GM18498 (cell line): ENCODE measurements at regions not wholly inside any gene's neighbourhood (a gene's known extent, or its start where the extent isn't known, plus 50 kb on each side); places are given as distances from the start of the nearest gene placed in this dataset.
"Not testable (repeated sequence)": the region's sequence is repeated elsewhere in the genome, so short reads cannot be mapped to it uniquely, and the experiment has no call there.

Source experiments
- ATAC-seq: cut with Tn5 transposase; IDR thresholded peaks from one replicate; pipeline ENCODE4 v1.9.1; 2021; ENCODE audit warnings: mild to moderate bottlenecking, moderate library complexity; ENCODE audit not compliant: unreplicated experiment

DNA sequence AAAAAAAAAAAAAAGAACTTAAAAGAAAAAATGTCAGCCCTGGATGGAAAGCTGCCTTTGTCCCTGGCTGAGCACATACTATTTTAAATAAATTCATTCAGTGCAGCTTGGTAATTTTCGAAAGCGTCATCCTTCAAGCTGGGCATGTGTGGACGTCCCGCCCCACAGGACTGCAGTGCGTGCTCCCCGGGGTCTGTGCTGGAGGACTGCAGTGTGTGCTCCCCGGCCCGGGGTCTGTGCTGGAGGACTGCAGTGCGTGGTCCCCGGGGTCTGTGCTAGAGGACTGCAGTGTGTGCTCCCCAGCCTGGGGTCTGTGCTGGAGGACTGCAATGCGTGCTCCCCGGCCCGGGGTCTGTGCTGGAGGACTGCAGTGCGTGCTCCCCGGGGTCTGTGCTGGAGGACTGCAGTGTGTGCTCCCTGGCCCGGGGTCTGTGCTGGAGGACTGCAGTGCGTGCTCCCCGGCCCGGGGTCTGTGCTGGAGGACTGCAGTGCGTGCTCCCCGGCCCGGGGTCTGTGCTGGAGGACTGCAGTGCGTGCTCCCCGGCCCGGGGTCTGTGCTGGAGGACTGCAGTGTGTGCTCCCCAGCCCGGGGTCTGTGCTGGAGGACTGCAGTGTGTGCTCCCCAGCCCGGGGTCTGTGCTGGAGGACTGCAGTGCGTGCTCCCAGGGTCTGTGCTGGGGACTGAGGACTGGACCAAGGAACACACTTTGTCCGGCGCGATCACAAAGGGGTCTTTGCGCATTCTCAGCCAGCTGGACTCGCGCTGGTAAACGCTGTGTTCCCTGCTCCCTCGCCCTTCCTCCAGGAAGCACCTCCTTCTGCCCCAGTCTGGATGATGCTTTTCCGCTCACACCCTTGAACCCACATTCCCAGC, 86.3 kb downstream of the CPN2 start:
- not testable (repeated sequence) for ATAC-seq

DNA sequence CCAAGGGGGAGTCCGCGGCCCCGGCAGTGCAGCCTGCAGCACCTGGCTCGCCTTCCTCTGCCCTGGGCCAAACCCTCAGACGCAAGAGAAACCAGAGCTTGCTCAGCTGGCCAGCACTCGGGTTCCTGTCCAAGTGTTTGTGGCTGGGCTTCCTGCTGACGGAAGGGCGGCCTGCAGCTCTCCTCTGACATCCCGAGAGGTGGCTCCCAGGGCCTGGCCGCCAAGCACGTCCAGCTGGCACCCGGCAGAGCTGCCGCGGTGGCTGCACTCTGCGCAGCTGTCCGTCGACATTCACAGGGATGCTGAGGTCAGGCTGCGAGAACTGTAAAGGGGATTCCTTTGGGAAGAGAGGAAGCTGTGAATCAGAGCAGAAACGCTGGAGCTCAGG, 85.6 kb downstream of the CPN2 start:
- no peak for ATAC-seq

DNA sequence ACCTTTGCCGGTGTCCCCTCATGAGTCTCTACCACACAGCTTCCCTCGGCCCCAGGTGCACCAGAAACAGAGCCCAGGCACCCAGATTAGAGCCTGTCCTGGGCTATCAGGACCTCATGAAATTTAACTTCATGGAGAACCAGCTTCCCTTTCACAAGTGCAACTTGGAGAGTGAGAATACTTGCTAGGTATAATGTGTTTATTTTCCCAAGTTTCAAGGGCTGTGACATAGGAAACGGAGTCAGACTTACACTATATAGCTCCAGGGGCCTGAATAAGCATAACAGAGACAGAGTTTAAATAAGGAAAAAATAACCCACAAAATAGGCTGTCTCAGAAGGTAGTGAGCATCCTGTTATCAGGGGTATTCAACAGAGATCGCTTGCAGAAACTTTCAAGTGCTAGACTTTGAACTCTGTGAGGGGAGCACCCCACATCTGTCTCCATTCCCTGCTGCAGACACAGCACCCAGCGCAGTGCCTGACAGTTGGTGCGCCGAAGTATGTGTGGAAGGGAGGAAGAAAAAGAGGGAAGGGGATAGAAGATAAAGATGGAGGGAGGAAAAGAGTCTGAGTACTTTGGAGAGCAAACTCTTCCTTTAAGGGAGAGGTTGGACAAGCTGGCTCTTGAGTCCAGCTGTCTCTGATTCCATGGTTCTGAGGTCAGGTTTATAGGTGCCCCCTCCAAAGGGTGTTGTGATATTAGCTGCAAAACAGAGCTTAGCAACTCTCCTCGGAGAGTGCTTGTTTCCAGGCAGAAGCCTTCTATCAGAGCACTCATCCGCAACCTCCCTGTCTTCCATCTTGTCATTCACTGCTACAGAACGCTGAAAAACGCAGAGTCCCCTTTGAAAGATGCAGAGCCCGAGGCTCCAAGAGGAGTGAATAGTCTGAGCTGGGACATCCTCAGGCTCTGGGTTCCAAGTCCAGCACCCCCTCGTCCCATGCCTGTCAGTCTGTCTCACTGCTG, 84.8 kb downstream of the CPN2 start:
- ATAC-seq: no peak

DNA sequence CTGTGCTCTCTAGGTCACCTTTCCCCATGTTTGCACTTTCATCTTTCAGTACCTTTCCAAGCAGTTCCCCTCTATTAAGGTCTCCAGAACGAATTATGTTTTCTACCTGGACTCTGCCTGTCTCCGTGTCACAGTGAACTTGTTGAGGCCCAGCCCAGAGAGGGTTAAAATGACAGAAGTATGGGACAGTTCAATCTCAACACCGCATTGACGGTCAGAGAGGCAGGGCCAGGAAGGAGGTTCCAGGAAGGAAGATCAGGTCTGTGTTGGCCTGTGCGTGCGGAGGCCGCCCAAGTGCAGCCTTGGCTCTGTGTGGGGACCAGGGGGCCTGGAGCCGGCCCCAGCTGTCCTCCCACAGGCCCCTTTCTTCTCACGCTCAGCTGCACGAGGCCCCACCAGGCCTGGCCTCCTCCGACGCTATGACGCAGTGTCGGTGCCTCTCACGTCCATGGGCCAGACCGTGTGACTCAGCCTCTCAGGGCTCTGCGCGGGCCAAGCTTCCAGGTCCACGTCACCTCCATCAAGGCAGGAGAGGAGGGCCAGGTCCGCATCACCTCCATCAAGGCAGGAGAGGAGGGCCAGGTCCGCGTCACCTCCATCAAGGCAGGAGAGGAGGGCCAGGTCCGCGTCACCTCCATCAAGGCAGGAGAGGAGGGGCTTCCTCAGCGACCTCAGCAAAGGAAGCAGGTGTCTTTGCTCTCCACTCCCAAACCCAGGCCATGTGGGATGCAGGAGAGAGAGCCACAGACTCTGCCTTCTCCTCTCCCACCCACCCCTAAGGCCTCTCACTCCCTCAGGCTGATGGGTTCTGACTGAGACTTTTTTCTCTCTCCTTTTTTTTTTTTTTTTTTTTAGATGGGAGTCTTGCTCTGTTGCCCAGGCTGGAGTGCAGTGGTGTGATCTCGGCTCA, 83.1 kb downstream of the CPN2 start:
- ATAC-seq: no peak

DNA sequence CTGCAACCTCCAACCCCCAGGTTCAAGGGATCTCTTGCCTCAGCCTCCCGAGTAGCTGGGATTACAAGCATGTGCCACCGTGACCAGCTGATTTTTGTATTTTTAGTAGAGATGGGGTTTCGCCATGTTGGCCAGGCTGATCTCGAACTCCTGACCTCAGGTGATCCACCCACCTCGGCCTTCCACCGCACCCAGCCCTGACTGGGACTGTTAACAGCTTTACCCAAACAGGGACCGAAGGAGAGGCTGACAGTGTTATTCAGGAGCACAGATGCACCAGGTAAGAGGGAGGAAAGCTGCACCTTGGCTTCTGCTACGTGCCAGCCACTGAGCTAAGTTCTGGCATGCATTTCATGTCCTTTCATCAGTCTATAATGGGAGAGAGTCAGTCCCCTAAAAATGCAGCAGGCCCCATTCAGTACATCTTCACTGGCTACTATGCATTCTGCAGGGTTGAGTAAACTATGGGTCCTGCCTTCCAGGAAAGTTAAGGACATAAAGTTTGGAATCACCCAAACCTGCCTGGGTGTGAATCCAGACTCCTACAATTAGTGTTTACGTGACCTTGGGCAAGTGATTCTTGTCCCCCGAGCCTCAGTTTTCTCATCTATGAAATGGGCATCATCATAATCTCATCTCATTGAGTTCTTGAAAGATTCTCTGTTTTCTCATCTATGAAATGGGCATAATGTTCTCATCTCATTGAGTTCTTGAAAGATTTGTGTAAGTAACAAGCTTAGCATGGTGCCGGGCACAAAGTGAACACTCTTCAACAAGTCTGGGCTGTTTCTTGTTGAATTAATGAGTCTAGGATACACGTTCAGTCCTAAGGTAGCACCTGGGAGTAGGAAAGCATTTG, 82.2 kb downstream of the CPN2 start:
- no peak for ATAC-seq

DNA sequence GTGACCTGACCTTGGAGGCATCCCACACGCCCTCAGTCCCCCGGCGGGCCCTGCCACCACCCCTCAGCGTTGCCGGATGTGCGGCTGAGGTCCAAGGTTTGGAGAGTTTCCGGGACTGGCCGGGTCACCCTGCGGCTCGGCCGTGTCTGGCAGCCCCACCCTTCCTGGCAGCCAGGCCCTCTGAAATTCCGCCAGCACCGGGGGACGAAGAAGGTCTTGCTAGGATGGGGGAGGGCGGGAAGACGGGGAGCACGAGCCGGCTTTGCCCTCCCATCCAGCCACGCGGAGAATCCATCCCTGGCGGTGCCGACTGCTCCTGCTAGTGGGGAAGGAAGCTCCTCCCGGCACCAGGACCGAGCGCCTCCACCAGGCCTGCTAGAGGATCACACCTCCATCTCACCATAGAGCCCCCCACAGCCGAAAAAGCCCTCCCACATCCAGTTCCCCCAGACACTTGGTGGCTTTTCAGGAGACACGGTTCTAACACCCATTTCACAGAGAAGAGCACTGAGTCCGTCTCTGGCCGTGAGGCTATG, 81.5 kb downstream of the CPN2 start:
- no peak for ATAC-seq

DNA sequence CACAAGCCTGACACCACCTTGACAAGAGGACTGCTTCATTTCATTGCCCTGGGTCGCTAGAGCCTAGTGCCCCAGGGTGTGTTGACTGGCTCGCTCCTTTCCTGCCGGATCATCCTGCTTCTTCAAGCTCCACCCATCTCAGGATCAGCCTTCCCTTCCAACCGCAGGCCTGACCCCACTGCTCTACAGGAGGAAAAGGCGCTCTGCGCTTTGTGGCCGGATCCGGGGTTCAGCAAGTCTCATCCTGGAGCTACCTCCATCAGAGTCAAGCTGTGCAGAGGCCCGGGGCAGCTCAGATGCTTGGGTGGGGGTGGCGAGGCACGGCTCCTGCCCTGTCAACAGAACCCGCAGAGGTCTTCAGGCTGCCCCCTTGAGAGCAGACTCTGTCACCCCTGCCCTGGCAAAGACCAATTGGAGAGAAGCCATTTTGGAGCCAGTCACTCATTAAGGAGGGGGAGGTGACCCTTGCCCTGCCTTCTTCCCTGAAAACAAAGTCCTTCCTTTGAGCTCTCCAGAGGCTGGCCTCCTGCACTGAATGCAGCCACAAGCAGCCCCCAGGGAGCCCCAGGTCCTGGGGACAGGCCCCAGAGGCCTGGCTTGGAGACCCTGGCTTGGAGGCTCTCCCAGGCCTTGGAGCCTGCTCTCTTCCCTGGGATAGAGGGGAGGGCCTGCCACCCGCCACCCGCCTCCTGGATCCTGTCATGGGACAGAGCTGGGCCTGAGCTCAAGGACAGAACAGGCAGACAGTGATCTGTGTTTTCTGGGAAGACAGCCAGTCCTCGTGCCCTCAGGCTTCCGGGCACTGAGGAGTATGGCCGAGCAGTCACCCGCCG, 80.3 kb downstream of the CPN2 start:
- no peak for ATAC-seq

DNA sequence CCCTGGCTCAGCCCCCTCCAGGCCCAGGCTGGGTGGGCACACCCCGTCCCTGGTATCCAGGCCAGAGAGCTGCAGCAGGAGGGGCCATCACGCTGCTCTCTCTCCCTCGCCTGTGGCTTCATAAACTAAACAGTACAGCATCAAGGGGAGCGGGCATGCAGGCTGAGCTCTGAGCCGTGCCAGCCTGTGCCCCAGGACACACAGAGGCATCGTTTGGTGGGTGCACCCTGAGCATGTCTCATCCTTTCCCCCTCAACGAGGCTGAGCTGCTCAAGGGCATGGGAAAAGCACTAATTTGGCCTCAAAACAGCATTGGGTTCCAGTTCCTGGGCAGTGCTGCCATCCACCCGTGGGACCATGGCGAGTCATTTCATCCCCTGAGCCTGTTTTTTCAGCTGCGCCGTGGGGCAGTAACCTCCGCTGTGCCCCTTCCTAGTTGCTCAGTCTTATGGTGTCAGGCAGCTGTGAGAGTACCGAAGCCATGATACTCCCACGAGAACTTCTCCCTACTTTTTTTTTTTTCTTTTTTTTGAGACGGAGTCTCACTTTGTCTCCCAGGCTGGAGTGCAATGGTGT, 79.6 kb downstream of the CPN2 start:
- no peak for ATAC-seq

DNA sequence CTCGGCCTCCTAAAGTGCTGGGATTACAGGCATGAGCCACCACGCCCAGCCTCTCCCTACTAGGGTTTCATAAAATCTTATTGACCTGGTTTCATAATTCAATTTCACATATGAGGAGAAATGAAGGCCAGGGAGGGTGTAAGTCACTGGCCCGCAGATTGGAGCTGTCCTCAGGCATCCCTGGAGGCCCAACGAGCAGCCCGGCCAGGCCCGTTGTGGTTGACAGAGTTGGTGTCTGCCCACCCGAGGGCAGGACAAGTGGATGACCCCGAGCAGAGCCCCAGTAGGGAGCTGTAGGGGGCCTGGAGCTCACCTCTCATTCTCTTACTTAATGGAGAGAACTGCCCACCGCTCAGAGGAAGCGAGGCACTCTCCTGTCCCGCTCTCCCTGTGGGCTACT, 78.9 kb downstream of the CPN2 start:
- no peak for ATAC-seq

DNA sequence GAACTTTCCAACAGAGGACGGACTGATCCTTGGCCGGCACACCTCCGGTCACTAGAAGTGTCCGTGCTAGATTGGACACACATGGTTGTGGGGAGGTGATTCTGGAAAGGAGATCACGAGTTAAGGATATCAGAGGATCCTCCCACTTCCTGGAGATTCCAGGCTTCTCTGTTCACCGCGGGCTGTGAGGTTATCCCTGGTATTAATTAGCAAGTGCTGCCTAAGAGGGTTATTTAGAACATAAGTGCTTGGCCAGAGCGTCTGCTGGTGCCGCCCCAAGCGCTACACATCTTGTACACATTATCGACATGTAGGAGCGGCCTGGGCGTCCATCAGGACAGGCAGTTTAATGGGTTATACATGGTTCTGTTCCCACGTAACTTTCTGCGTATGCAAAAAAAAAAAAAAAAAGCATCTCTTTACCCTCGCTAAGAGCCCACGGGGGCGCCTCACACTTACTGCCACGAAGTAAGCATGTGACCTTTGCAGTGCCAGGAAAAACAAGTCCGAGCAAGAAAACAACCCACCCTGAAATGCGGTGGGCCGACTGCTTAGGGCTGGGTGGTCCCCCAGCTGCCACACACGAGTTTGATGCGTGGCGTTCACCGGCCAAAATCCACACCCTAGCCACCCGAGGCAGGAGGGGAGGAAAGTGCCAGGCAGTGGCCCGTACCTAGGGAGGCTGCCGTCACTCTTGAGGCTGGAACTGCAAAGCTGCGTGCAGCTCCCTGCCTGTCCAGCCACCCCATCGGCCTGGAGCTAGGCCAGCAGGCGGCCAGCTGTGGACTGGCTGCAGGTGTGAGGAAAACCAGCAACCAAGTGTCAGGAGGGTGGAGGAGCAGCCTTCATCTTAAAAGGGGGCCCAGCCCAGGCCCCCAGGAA, 78.0 kb downstream of the CPN2 start:
- no peak for ATAC-seq

DNA sequence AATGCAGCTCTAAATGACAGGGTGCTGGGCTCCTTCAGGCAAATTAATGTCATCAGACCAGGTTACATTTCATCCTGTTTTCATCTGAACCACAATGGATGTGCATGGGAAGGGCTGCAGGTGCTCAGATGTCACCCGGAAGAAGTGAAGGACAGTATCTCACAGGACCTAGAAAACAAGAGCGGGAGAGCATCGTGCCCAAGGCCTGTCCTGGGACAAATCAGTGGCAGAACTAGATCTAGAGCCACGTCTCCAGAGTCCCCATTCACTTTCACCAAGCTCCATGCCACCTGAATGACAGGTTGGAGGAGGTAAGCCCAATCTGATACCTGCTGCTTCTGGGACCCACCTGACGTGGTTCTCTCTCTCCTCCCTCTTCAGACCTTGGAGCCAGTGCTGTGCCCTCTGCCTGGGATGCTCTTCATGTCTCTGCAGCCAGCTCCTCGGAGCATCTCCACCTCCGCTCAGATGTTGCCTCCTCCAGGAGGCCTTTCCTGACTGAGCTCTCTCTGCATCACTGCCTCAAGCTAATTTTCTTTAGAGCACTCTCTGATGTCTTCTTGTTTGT, 77.3 kb downstream of the CPN2 start:
- ATAC-seq: no peak

DNA sequence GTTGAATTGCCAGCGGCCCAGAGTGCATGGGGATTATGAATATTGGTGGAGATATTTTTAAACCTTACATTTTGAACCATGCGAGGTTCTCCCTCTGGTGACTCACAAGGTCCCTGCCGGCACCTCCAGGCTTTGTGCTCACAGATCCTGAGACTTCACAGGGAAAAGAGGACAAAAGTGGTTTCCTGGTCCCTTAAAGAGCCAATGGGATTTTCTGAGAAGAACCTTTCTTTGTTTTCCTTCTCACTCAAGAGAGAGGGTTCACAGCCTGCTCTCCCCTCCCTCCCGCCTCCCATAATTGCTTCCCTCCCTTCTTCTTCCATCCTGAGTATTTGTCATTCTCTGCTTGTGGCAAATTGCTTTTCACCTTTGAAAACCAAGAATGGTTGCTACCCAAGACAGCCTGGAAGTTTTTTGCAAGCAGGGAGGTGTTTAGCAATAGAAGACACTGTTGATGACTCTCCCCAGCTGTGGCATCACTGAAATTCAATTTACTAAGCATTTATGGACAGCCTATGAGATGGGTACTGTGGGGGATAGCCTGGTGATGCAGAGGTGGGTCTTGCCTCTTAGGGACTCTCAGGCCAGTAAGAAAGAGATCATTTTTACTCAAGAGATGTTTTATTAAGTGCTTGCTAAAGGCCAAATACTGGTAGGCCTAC, 76.6 kb downstream of the CPN2 start:
- no peak for ATAC-seq

DNA sequence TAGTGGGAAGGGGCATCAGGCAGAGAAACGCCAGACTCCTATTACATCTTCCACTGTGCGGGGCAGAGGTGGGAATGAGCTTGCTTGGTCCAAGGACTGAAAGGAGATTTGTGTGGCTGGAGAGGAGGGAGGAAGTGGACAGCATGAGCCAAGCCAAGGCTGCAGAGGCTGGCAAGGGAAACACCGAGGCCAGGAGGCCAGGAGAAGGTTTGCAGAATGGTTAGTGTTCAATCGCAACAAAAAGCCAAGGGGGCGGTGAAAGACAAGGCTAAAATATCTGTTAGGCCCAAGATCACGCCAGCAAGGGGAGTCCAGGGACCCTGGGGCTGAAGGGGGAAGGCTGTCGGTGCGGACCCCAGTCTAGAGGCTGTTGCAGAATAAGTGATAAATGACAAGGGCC, 75.8 kb downstream of the CPN2 start:
- ATAC-seq: no peak

DNA sequence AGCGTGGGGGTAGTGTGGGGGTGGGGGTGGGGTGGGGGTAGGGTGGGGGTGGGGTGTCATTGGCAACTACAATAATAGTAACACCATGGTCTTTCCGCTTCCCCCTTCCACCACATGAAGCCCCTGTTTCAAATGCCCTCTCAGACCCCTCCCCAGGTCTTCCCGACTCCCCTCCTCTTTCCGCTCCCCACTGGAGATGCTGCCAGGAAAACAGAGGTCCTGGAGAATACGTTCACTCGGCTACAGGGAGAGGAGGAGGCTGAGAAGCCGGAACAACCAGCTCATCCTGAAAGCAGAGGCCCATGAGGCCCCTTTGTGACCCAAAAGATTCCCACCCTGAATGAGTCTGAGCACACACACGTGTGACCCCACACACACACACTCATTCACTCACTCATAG, 75.4 kb downstream of the CPN2 start:
- no peak for ATAC-seq

DNA sequence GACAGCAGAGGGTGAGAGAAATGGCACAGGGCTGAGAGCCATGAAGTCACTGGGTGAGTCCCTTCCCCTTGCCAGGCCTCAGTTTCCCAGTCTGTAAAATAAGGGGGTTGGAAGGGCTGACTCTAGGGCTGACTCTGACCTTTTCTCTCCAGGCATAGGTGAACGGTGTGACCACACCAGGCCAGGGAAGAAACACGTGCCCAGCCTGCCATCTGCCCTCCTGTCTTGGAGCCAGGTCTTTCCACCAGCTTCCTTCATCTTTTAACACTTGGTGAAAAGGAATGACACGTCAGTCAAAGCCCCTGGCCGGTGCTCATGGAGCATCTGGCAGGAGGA, 74.4 kb downstream of the CPN2 start:
- ATAC-seq: no peak

DNA sequence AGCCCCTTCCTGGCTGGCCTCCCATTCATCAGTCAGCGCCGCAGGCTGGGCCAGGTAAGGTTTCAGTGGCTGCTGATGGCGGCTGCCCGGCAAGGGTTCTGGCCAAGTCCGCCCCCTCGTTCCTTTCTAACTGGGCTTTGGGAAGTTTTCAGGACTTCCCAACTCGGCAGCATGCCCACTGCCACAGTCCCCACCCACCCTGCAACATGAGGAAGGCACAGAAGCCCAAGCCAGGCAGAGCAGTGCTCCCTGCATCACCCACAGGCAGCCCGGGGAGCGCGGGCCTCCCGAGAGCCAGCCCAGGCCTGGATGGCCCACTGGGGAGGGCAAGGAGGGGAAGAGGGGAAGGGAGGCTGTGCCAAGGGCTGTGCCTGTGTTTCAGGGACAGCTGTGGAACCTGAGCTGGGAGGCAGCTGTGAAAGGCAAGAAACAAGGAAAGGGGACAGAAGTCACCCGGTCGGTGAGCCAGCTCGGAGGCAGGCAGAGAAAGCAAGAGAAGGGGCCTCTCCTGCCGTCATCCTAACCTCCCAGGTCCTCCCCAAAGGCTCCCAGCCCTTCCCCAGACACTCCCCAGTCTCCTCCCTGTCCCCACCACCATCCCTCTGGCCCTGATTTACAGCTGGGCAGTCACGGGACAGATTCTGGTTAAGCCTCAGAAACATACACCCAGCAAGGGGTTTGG, 73.9 kb downstream of the CPN2 start:
- ATAC-seq: no peak
